OCI-LY3 (cell line): ENCODE measurements at regions not wholly inside any gene's neighbourhood (a gene's known extent, or its start where the extent isn't known, plus 50 kb on each side); places are given as distances from the start of the nearest gene placed in this dataset.

Experiments
- CTCF ChIP-seq: fragments of 200-600, 300-600 bp; sonication (generic); IDR thresholded peaks from 2 replicates; pipeline ENCODE4 v1.5.1; 2014; ENCODE audit warnings: antibody characterized with exemption, low read length, low read depth
- EZH2phosphoT487 ChIP-seq: fragments of 200-600 bp; shearing (Covaris generic); IDR thresholded peaks from 2 replicates; pipeline ENCODE4 v1.6.1; 2018; ENCODE audit warnings: antibody characterized with exemption, mixed run types, low read depth

- TF ChIP-seq CTCF (no peak), EZH2phosphoT487 (no peak)
Measured at GRCh38 chr5:68848091-68848490, 245.7 kb upstream of the SLC30A5 start.
